Body of pancreas (tissue), 4 donors: ENCODE measurements at regions not wholly inside any gene's neighbourhood (a gene's known extent, or its start where the extent isn't known, plus 50 kb on each side); places are given as distances from the start of the nearest gene placed in this dataset.
"Not testable (repeated sequence)": the region's sequence is repeated elsewhere in the genome, so short reads cannot be mapped to it uniquely, and the experiment has no call there.

Experiments used
- ATAC-seq: fragments of 150-250 bp; one replicate; pipeline ENCODE4 v1.9.1; 2016
- DNase-seq, 4 donors: peaks; one replicate each; pipeline ENCODE4 v3.0.0-alpha.2; 2019
- H3K27ac ChIP-seq, 4 donors: fragments of 200-600 bp; sonication (generic); 1 replicate in 3 of 4; 2 replicates in 1 of 4; pipeline versions ENCODE4 v1.5.1 to v1.6.1; 2016 to 2019; ENCODE audit warnings: mild to moderate bottlenecking in 1 of 4, mixed read lengths in 1 of 4, moderate library complexity in 1 of 4
- H3K27me3 ChIP-seq, 2 donors: fragments of 200-600 bp; sonication (generic); one replicate each; pipeline ENCODE4 v1.6.0; 2016; ENCODE audit warnings: mild to moderate bottlenecking in 1 of 2
- H3K36me3 ChIP-seq, 2 donors: fragments of 200-600 bp; sonication (generic); replicated peaks in 1 of 2; 2 replicates each; pipeline ENCODE4 v1.5.1; 2016; ENCODE audit warnings: low read depth in 2 of 2; ENCODE audit not compliant: insufficient read depth in 1 of 2
- H3K4me1 ChIP-seq: fragments of 200-600 bp; sonication (generic); one replicate; pipeline ENCODE4 v1.6.0; 2016
- H3K4me3 ChIP-seq, 2 donors: fragments of 200-600 bp; sonication (generic); 1 replicate in 1 of 2; 2 replicates in 1 of 2; pipeline ENCODE4 v1.5.1; 2016 to 2019
- H3K9me3 ChIP-seq, 3 donors: fragments of 200-600 bp; sonication (generic); 1 replicate in 2 of 3; 2 replicates in 1 of 3; pipeline ENCODE4 v1.5.1; 2016
- CTCF ChIP-seq, 7 experiments: fragments of 450-650 bp in 4 of 7; fragments of 200-600 bp in 3 of 7; sonication (generic) in 3 of 7; IDR thresholded peaks; one replicate each; pipeline ENCODE4 v1.5.1; 2016 to 2019; ENCODE audit warnings: antibody characterized with exemption in 7 of 7
- POLR2A ChIP-seq, 3 donors: fragments of 450-650 bp; IDR thresholded peaks; one replicate each; pipeline ENCODE4 v1.6.1; 2016; ENCODE audit warnings: antibody characterized with exemption in 3 of 3, mild to moderate bottlenecking in 2 of 3
- WGBS, 2 donors: methylation state at CpG; one replicate each; pipeline ENCODE4 v1.1.5; 2017; 5-methylcytosine and 5-hydroxymethylcytosine counted together
- intact Hi-C: fragments of 100-400 bp; cut with DNase I; formaldehyde crosslinking; loops from one replicate; pipeline ENCODE4 v1.15.1; 2023

DNA sequence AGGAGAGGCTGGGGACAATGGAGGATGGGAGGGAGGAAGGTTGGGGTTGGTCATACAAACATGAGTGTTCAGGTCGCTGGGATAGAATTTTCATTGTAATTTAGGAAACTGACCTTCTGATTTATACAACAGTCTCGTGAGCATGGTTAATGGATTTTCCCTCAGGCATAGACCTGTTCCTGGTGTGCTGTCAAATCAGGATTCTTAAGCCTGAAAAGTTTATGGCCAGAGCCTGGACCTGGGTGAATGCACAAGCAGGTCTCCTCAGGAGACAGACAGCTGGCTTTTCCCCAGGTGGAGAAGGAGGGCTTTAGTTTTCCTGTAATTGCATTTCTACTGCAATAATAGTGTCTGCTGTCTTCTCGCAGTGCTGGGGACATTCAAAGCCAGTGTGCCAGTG, 338.0 kb downstream of the SHQ1 start:
- WGBS, 2 donors: 75 to 82% methylated on average over 3 of the region's 3 CpGs
- intact Hi-C loops: no loop called here
- H3K9me3 ChIP-seq: no peaks in the 10 kb centered on the region
- H3K27me3 ChIP-seq: no peaks in the 10 kb centered on the region
- DNase-seq (no peak), ATAC-seq (no peak)
- no peaks in the 10 kb centered on the region for H3K4me1 ChIP-seq
- H3K4me3 ChIP-seq: no peak overlapping the region
- H3K36me3 ChIP-seq: no peaks in the 10 kb centered on the region
- no peak overlapping the region for H3K27ac ChIP-seq
- TF ChIP-seq POLR2A (IDR thresholded peaks at IDR 0.05): no peak

DNA sequence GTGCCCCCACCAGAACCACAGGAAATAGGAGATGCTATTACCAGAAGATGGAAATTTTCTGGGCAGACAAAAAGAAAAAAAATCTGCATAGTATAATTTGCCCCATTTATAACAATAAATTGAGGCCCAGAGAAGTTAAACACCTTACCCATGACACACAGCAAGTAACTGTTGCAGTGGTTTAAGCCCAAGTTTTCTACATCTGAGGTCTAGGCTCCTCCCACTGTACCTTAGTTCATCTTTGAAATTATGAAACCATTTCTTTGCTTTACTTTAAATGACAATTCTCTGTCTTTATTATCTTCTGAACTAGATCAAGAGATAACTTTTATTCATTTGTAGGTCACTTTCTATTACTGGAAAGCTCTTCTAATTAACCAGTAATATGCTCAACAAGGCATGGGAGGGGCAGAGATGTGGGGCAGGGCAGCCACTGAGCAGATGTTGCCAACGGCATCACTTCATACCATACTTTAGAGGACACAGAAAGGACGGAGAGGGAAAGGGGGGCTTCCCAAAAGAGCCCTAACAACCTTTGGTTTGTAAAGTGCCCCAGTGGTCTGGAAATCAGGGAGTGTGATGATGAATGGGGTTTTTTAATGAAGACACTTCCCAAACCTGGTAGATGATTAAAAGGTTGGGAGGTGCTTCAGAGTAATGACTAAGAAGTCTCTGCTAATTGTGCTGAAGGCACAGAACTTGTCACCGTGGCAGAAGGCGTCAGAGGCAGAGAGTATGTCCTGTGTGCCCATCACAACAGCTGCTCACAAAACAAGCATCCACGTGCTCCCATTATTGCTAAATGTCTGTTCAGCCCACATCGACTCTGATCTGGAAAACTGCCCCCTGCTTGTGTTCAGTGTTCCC, 342.5 kb downstream of the SHQ1 start:
- 56 to 63% methylated on average over 6 of the region's 6 CpGs for WGBS, 2 donors
- ATAC-seq: no peak

DNA sequence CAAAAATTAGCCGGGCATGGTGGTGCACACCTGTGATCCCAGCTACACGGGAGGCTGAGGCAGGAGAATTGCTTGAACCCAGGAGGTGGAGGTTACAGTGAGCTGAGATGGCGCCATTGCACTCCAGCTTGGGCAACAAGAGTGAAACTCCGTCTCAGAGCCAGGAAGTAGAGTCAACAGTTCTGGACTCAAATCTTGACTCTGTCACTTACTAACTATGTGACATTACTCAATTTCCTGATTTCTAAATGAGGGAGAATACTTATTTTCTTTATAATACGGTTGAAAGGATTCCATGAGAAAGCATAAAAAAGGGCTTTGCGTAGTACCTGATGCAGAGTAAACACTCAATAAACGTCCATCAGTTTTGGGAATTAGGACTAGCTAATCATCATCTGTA, 350.7 kb downstream of the SHQ1 start:
- WGBS, 2 donors: 77 to 84% methylated on average over 7 of the region's 7 CpGs
- H3K9me3 ChIP-seq, ATAC-seq, H3K4me1 ChIP-seq, H3K4me3 ChIP-seq, DNase-seq, H3K27me3 ChIP-seq, H3K36me3 ChIP-seq, H3K27ac ChIP-seq, intact Hi-C loops: not testable (repeated sequence)

More for the DNA sequence above, 342.5 kb downstream of the SHQ1 start:
- Histone ChIP-seq H3K9me3 (no peaks in the 10 kb centered on the region), H3K4me1 (no peaks in the 10 kb centered on the region), H3K36me3 (no peaks in the 10 kb centered on the region), H3K27ac (no peak overlapping the region), H3K4me3 (no peak overlapping the region), H3K27me3 (no peaks in the 10 kb centered on the region)
- TF ChIP-seq POLR2A (IDR thresholded peaks at IDR 0.05) (no peak), CTCF (IDR thresholded peaks at IDR 0.05) (no peak)
- DNase-seq: no peak
- intact Hi-C loops: no loop called here

DNA sequence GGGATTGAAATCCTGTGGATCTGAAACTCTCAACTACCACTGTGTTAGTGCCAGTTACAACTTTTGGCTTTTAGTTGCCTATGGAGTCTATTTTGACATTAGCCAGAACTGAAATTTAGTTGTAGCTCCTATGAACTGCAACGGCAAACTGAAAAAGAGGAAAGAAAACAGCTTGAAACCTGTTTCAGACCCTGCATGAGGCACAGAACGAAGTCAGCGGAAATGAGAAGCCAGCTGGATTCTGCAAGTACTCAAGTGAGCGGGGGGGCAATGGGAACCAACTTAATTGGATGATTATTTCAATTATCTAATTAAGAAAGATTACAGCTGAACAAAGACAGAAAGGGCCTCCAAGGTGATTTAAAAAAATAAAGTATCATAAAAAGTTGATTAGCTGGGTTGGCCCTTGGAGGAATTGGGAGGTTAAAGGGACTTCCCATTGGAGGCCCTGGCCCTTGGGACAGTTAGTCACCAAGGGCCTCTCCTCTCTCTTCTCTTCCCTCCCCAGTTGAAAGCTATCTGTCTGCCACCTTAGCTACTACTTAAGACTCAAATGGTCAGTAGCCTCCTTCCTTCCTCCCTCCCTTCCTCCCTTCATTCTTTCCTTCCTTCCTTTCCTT, 352.1 kb downstream of the SHQ1 start:
- Histone ChIP-seq H3K27ac (no peak overlapping the region), H3K4me3 (no peak overlapping the region), H3K27me3 (no peaks in the 10 kb centered on the region), H3K36me3 (no peaks in the 10 kb centered on the region), H3K4me1 (no peaks in the 10 kb centered on the region), H3K9me3 (no peaks in the 10 kb centered on the region)
- DNase-seq (no peak), ATAC-seq (no peak)
- 52 to 84% methylated on average over 3 to 4 of the region's 4 CpGs for WGBS, 2 donors
- TF ChIP-seq CTCF (IDR thresholded peaks at IDR 0.05): no peak
- no peak for TF ChIP-seq POLR2A (IDR thresholded peaks at IDR 0.05)
- intact Hi-C loops: no loop called here

DNA sequence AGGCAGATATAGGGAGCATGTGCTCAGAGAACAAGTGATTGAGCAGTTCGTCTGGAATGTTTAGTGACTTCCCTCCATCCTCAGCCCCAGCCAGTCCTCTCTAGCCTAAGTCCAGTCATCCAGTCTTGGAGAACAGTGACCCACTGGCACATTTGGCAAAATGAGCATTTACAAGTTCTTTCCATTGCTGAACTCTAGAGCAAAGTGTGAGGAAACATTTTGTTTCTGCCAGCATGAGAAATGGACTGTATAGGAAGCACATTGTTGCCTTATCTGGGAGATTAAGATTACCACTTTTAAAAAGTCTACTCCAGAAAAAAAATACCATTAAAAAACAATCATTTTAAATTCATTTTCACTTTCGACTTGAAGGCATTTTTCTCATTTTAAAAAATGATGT, 353.6 kb downstream of the SHQ1 start:
- no peaks in the 10 kb centered on the region for H3K27me3 ChIP-seq
- H3K27ac ChIP-seq: no peak overlapping the region
- no peaks in the 10 kb centered on the region for H3K36me3 ChIP-seq
- WGBS, 2 donors: 29 to 46% methylated on average over 2 of the region's 2 CpGs
- no peaks in the 10 kb centered on the region for H3K4me1 ChIP-seq
- intact Hi-C loops: no loop called here
- H3K9me3 ChIP-seq: no peaks in the 10 kb centered on the region
- H3K4me3 ChIP-seq: no peak overlapping the region
- no peak for ATAC-seq
- DNase-seq: no peak
- no peak for TF ChIP-seq CTCF (IDR thresholded peaks at IDR 0.05)
- no peak for TF ChIP-seq POLR2A (IDR thresholded peaks at IDR 0.05)
